ENCODE measurements at regions not wholly inside any gene's neighbourhood (a gene's known extent, or its start where the extent isn't known, plus 50 kb on each side); places are given as distances from the start of the nearest gene placed in this dataset.

DNA sequence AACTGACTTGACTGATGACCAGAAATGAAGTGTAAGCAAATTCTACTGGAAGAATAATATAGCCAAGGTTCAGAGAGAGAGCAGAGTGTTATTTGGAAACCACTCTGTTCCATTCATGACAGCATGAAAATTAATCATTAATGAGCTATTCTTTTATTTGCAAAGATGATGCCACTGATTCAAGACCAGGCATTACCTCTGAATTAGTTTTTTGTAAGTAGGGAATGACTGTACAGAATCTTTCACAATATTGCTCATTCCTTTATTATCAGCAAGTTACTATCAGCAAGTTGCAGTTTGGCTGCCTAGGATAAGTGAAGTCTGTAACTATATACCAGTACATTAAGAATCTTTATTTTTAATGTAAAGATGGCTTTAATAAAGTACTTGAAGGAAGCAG lies 75.1 kb upstream of the RGMB start:
- no peak for TF ChIP-seq POLR2A (IDR thresholded peaks at IDR 0.05)
- TF ChIP-seq, protein P1, sequence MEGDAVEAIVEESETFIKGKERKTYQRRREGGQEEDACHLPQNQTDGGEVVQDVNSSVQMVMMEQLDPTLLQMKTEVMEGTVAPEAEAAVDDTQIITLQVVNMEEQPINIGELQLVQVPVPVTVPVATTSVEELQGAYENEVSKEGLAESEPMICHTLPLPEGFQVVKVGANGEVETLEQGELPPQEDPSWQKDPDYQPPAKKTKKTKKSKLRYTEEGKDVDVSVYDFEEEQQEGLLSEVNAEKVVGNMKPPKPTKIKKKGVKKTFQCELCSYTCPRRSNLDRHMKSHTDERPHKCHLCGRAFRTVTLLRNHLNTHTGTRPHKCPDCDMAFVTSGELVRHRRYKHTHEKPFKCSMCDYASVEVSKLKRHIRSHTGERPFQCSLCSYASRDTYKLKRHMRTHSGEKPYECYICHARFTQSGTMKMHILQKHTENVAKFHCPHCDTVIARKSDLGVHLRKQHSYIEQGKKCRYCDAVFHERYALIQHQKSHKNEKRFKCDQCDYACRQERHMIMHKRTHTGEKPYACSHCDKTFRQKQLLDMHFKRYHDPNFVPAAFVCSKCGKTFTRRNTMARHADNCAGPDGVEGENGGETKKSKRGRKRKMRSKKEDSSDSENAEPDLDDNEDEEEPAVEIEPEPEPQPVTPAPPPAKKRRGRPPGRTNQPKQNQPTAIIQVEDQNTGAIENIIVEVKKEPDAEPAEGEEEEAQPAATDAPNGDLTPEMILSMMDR (IDR thresholded peaks at IDR 0.05) = no peak
